ENCODE measurements at regions not wholly inside any gene's neighbourhood (a gene's known extent, or its start where the extent isn't known, plus 50 kb on each side); places are given as distances from the start of the nearest gene placed in this dataset.
"Not testable (repeated sequence)": the region's sequence is repeated elsewhere in the genome, so short reads cannot be mapped to it uniquely, and the experiment has no call there.

DNA sequence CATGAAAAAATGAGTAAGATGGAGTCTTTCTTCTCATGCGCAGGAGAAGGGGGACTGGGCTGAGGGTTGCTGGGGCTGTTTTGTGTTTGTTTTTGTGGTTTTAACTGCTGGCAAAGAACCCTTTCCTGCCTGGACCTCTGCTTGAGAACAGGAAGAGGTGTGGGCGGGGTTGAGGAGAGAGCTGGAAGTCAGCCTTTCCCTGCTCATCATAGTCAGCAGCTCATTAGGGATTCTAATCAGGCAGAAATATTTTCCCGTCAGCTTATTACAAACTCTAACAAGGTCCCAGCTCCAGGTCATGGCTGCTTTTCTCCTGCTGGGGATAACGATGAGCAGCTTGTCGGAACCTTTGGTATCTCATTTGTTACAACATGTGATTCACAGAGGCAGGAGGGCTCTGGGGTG, 185.0 kb upstream of the NRXN3 start:
- ATAC-seq (no peak), DNase-seq (no peak)
- no peaks in the 10 kb centered on the region for H3K9me3 ChIP-seq (ENCODE audit: control insufficient read depth, low read length, poor library complexity, severe bottlenecking)
- H3K27me3 Mint-ChIP-seq: peaks cover 33% of the 10 kb centered on the region
- H3K4me1 Mint-ChIP-seq: peaks cover 8% of the 10 kb centered on the region
- no peak overlapping the region for H3K27ac Mint-ChIP-seq
- peaks cover 2% of the 10 kb centered on the region for H3K36me3 Mint-ChIP-seq (ENCODE audit: low read depth)
- H3K4me3 Mint-ChIP-seq: no peak overlapping the region

GRCh38 chr14:77986773-77987172, 183.4 kb upstream of the NRXN3 start:
- H3K9me3 ChIP-seq (ENCODE audit: control insufficient read depth, low read length, poor library complexity, severe bottlenecking): no peaks in the 10 kb centered on the region
- Mint-ChIP-seq H3K4me1 (peaks cover 3% of the 10 kb centered on the region), H3K36me3 (ENCODE audit: low read depth) (no peaks in the 10 kb centered on the region), H3K27me3 (peaks cover 36% of the 10 kb centered on the region), H3K4me3 (no peak overlapping the region), H3K27ac (no peak overlapping the region)
- ATAC-seq: no peak
- no peak for DNase-seq

GRCh38 chr14:77988096-77988870, 181.9 kb upstream of the NRXN3 start:
- Mint-ChIP-seq H3K4me3 (no peak overlapping the region), H3K4me1 (peaks cover 3% of the 10 kb centered on the region), H3K27ac (no peak overlapping the region), H3K27me3 (peaks cover 31% of the 10 kb centered on the region), H3K36me3 (ENCODE audit: low read depth) (no peaks in the 10 kb centered on the region)
- DNase-seq (no peak), ATAC-seq (no peak)
- H3K9me3 ChIP-seq (ENCODE audit: control insufficient read depth, low read length, poor library complexity, severe bottlenecking): no peaks in the 10 kb centered on the region

DNA sequence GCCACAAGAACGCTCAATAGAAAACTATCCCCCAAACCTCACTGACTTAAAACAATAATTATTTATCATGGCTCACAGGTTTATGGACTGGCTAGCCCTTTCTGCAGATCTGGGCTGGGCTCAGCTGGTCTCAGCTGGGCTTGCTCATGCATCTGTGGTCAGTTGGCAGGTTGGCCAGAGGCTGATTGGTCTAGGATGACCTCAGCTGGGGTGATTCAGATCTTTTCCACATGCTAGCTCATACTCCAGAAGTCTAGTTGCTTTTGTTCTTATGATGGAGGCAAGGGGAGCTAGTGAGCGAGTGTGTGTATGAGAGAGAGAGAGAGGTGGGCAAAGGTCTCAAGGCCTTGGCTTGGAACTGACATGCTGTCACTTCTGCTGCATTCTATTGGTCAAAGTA, 181.2 kb upstream of the NRXN3 start:
- ATAC-seq (no peak), DNase-seq (no peak)
- no peaks in the 10 kb centered on the region for H3K9me3 ChIP-seq (ENCODE audit: control insufficient read depth, low read length, poor library complexity, severe bottlenecking)
- Mint-ChIP-seq H3K36me3 (ENCODE audit: low read depth) (no peaks in the 10 kb centered on the region), H3K27ac (no peak overlapping the region), H3K27me3 (peaks cover 31% of the 10 kb centered on the region), H3K4me1 (peaks cover 3% of the 10 kb centered on the region), H3K4me3 (no peak overlapping the region)

- Mint-ChIP-seq H3K36me3 (ENCODE audit: low read depth) (no peaks in the 10 kb centered on the region), H3K4me1 (peaks cover 3% of the 10 kb centered on the region)
These were observed 180.7 kb upstream of the NRXN3 start for GRCh38 chr14:77989441-77989991.

DNA sequence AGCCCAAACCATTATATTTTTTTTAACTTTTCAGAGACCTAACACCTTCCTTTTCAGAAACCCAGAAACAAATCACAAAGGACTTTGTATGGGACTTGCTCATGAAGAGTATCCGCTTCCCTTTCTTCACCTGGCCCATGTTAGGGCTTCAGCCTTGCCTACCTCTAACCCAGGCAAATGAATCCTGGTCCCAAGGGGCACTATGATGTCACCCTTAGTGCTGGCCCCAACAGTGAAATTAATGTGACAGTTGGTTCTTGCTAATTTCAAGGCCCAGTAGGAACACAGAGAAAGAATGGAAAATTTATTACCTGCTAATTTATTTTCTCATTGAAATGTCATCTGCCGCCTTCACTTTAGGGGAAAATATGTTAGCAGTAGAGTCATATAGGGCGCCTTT, 179.8 kb upstream of the NRXN3 start:
- H3K4me1 Mint-ChIP-seq: no peaks in the 10 kb centered on the region

More at GRCh38 chr14:77989441-77989991, 180.7 kb upstream of the NRXN3 start:
- DNase-seq (no peak), ATAC-seq (no peak)
- Mint-ChIP-seq H3K27me3 (peaks cover 31% of the 10 kb centered on the region), H3K27ac (no peak overlapping the region), H3K4me3 (no peak overlapping the region)
- no peaks in the 10 kb centered on the region for H3K9me3 ChIP-seq (ENCODE audit: control insufficient read depth, low read length, poor library complexity, severe bottlenecking)

GRCh38 chr14:77991128-77991772, 178.9 kb upstream of the NRXN3 start:
- no peak for DNase-seq
- Mint-ChIP-seq H3K4me3 (no peak overlapping the region), H3K36me3 (ENCODE audit: low read depth) (no peaks in the 10 kb centered on the region), H3K4me1 (no peaks in the 10 kb centered on the region), H3K27me3 (peaks cover 25% of the 10 kb centered on the region), H3K27ac (no peak overlapping the region)
- no peak for ATAC-seq
- H3K9me3 ChIP-seq (ENCODE audit: control insufficient read depth, low read length, poor library complexity, severe bottlenecking): no peaks in the 10 kb centered on the region

More for the DNA sequence above, 179.8 kb upstream of the NRXN3 start:
- no peak overlapping the region for H3K4me3 Mint-ChIP-seq
- ATAC-seq: no peak
- no peaks in the 10 kb centered on the region for H3K36me3 Mint-ChIP-seq (ENCODE audit: low read depth)
- H3K9me3 ChIP-seq (ENCODE audit: control insufficient read depth, low read length, poor library complexity, severe bottlenecking): no peaks in the 10 kb centered on the region
- peaks cover 26% of the 10 kb centered on the region for H3K27me3 Mint-ChIP-seq
- DNase-seq: no peak
- no peak overlapping the region for H3K27ac Mint-ChIP-seq

GRCh38 chr14:78005325-78005724, 164.8 kb upstream of the NRXN3 start:
- H3K4me1 Mint-ChIP-seq: no peaks in the 10 kb centered on the region
- H3K4me3 Mint-ChIP-seq: no peak overlapping the region
- ATAC-seq (no peak), DNase-seq (no peak)
- no peaks in the 10 kb centered on the region for H3K9me3 ChIP-seq (ENCODE audit: control insufficient read depth, low read length, poor library complexity, severe bottlenecking)
- no peaks in the 10 kb centered on the region for H3K36me3 Mint-ChIP-seq (ENCODE audit: low read depth)
- H3K27ac Mint-ChIP-seq: no peak overlapping the region
- peaks cover 6% of the 10 kb centered on the region for H3K27me3 Mint-ChIP-seq

- H3K27ac Mint-ChIP-seq: no peak overlapping the region
- H3K27me3 Mint-ChIP-seq: peaks cover 12% of the 10 kb centered on the region
- no peaks in the 10 kb centered on the region for H3K4me1 Mint-ChIP-seq
- no peaks in the 10 kb centered on the region for H3K9me3 ChIP-seq (ENCODE audit: control insufficient read depth, low read length, poor library complexity, severe bottlenecking)
- H3K4me3 Mint-ChIP-seq: no peak overlapping the region
- H3K36me3 Mint-ChIP-seq (ENCODE audit: low read depth): no peaks in the 10 kb centered on the region
- ATAC-seq (no peak), DNase-seq (no peak)
These were observed 163.0 kb upstream of the NRXN3 start for GRCh38 chr14:78007160-78007559.

DNA sequence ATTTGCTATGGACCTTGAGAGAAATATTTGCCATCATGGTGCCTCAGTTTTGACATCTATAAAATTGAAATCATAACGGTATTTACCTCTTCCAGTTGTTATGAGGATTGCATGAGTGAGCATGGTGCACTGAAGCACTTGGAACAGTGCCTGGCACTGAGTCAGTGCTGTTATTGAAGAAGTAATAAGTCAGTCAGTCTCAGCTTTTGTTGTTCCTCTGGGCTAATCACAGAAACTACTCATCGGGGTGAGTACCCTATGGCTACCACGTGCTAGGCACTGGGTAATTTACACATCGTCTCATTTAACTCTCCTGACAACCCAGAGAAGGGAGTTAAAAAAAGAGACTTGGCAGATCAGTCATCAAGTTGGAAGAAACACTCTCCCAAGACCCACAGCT, 159.5 kb upstream of the NRXN3 start:
- H3K27ac Mint-ChIP-seq: no peak overlapping the region
- ATAC-seq (no peak), DNase-seq (no peak)
- no peaks in the 10 kb centered on the region for H3K36me3 Mint-ChIP-seq (ENCODE audit: low read depth)
- peaks cover 13% of the 10 kb centered on the region for H3K27me3 Mint-ChIP-seq
- no peak overlapping the region for H3K4me3 Mint-ChIP-seq
- H3K4me1 Mint-ChIP-seq: no peaks in the 10 kb centered on the region
- H3K9me3 ChIP-seq (ENCODE audit: control insufficient read depth, low read length, poor library complexity, severe bottlenecking): no peaks in the 10 kb centered on the region

DNA sequence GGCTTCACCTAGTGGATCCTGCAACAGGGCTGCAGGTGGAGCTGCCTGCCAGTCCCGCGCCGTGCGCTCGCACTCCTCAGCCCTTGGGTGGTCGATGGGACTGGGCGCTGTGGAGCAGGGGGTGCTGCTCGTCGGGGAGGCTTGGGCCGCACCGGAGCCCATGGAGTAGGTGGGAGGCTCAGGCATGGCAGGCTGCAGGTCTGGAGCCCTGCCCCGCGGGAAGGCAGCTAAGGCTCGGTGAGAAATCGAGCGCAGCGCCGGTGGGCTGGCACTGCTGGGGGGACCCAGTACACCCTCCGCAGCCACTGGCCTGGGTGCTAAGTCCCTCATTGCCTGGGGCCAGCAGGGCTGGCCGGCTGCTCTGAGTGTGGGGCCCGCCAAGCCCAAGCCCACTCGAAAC, 156.3 kb upstream of the NRXN3 start:
- H3K9me3 ChIP-seq (ENCODE audit: control insufficient read depth, low read length, poor library complexity, severe bottlenecking); DNase-seq; H3K36me3 Mint-ChIP-seq (ENCODE audit: low read depth); H3K4me3 Mint-ChIP-seq; H3K27ac Mint-ChIP-seq; H3K4me1 Mint-ChIP-seq; ATAC-seq: not testable (repeated sequence)
- peaks cover 18% of the 10 kb centered on the region for H3K27me3 Mint-ChIP-seq

- no peak overlapping the region for H3K4me3 Mint-ChIP-seq
- DNase-seq (no peak), ATAC-seq (no peak)
- no peak overlapping the region for H3K27ac Mint-ChIP-seq
- peaks cover 11% of the 10 kb centered on the region for H3K27me3 Mint-ChIP-seq
- H3K9me3 ChIP-seq (ENCODE audit: control insufficient read depth, low read length, poor library complexity, severe bottlenecking): no peaks in the 10 kb centered on the region
- H3K4me1 Mint-ChIP-seq: no peaks in the 10 kb centered on the region
- no peaks in the 10 kb centered on the region for H3K36me3 Mint-ChIP-seq (ENCODE audit: low read depth)
These were observed 153.6 kb upstream of the NRXN3 start for GRCh38 chr14:78016532-78016931.

DNA sequence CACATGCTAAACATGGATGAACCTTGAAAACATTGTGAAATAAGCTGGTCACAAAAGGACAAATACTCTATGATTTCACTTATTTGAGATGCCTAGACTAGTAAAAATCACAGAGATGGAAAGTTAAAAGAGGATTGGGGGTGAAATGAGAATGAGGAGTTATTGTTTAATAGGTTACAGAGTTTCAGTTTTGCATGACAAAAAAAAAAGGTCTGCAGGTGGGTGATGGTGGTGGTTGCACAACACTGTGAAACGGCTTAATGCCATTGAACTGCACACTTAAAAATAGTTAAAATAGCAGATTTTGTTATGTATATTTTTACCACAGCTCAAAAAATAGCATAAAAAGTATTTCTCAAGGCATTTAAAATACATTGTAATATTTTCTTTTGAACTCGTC, 151.9 kb upstream of the NRXN3 start:
- Mint-ChIP-seq H3K4me1 (no peaks in the 10 kb centered on the region), H3K4me3 (no peak overlapping the region), H3K27me3 (peaks cover 17% of the 10 kb centered on the region), H3K36me3 (ENCODE audit: low read depth) (no peaks in the 10 kb centered on the region), H3K27ac (no peak overlapping the region)
- DNase-seq: no peak
- ATAC-seq: no peak
- no peaks in the 10 kb centered on the region for H3K9me3 ChIP-seq (ENCODE audit: control insufficient read depth, low read length, poor library complexity, severe bottlenecking)

DNA sequence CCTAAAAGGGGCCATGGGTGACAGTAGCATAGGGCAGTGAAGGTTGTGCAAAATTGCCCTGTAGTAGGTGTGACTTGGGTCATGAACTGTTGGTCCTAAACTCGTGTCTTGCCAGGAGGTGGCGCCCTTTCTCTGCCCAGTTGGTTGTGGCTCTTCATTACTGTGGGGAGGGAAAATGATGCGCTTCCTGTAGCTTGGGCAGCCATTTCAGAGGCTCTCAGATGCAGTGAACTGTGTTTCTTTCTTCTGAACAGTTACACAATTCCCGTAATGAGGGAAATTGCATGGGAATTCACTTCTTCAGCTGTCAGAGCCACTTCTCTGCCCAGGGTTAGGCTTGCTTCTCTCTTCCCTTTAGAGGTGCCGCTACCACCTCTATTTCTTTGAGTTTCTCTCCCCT, 148.1 kb upstream of the NRXN3 start:
- H3K9me3 ChIP-seq (ENCODE audit: control insufficient read depth, low read length, poor library complexity, severe bottlenecking): no peaks in the 10 kb centered on the region
- Mint-ChIP-seq H3K27ac (no peak overlapping the region), H3K4me3 (no peak overlapping the region), H3K4me1 (no peaks in the 10 kb centered on the region), H3K27me3 (peaks cover 23% of the 10 kb centered on the region), H3K36me3 (ENCODE audit: low read depth) (no peaks in the 10 kb centered on the region)
- no peak for ATAC-seq
- no peak for DNase-seq

All from T-helper 17 cell (primary cell).